Neuronal stem cell (in vitro differentiated cells): ENCODE measurements at regions not wholly inside any gene's neighbourhood (a gene's known extent, or its start where the extent isn't known, plus 50 kb on each side); places are given as distances from the start of the nearest gene placed in this dataset.

Experiments
- DNase-seq: peaks from one replicate; pipeline ENCODE4 v3.0.0-alpha.2; 2013; ENCODE audit warnings: low spot score
- H2AFZ ChIP-seq: one replicate; pipeline ENCODE4 v1.6.1; 2013; ENCODE audit warnings: mild to moderate bottlenecking, low read length, inconsistent platforms
- H2AK5ac ChIP-seq: 2 replicates; pipeline ENCODE4 v1.6.1; 2013; ENCODE audit warnings: low read depth, mild to moderate bottlenecking, inconsistent platforms, low read length, moderate library complexity, mixed read lengths
- H2BK120ac ChIP-seq: 2 replicates; pipeline ENCODE4 v1.6.1; 2013; ENCODE audit warnings: low read depth, mild to moderate bottlenecking, inconsistent platforms, low read length, moderate library complexity, mixed read lengths
- H2BK12ac ChIP-seq: one replicate; pipeline ENCODE4 v1.6.1; 2013; ENCODE audit warnings: low read length, inconsistent platforms
- H2BK15ac ChIP-seq: 2 replicates; pipeline ENCODE4 v1.6.1; 2013; ENCODE audit warnings: mild to moderate bottlenecking, low read length, inconsistent platforms, mixed read lengths
- H2BK5ac ChIP-seq: one replicate; pipeline ENCODE4 v1.6.1; 2013; ENCODE audit warnings: inconsistent platforms, mild to moderate bottlenecking, low read length, moderate library complexity
- H3K14ac ChIP-seq: one replicate; pipeline ENCODE4 v1.6.1; 2013; ENCODE audit warnings: low read length, inconsistent platforms
- H3K18ac ChIP-seq: 2 replicates; pipeline ENCODE4 v1.6.1; 2013; ENCODE audit warnings: low read length, inconsistent platforms
- H3K23ac ChIP-seq: 2 replicates; pipeline ENCODE4 v1.6.1; 2013; ENCODE audit warnings: low read depth, mild to moderate bottlenecking, mixed read lengths, low read length, inconsistent platforms; ENCODE audit not compliant: poor library complexity
- H3K27ac ChIP-seq: replicated peaks from 3 replicates; pipeline ENCODE4 v1.5.1; 2013; ENCODE audit warnings: low read length, inconsistent platforms
- H3K27me3 ChIP-seq, 3 experiments: 2 replicates each; pipeline ENCODE4 v1.6.1; 2013; ENCODE audit warnings: low read length in 3 of 3, mild to moderate bottlenecking in 2 of 3, inconsistent platforms in 1 of 3, low read depth in 1 of 3, mixed read lengths in 1 of 3, moderate library complexity in 1 of 3; ENCODE audit not compliant: control insufficient read depth in 3 of 3, insufficient read depth in 3 of 3
- H3K36me3 ChIP-seq, 2 donors: replicated peaks in 1 of 2; 2 replicates each; pipeline ENCODE4 v1.6.1; 2013; ENCODE audit warnings: low read length in 2 of 2; ENCODE audit not compliant: control insufficient read depth in 2 of 2, insufficient read depth in 2 of 2
- H3K4ac ChIP-seq: 2 replicates; pipeline ENCODE4 v1.6.1; 2013; ENCODE audit warnings: inconsistent platforms, mild to moderate bottlenecking, low read length, moderate library complexity
- H3K4me1 ChIP-seq, 2 donors: 1 replicate in 1 of 2; 2 replicates in 1 of 2; pipeline ENCODE4 v1.6.1; 2013; ENCODE audit warnings: low read length in 2 of 2, low read depth in 1 of 2; ENCODE audit not compliant: control insufficient read depth in 2 of 2, insufficient read depth in 1 of 2
- H3K4me2 ChIP-seq: one replicate; pipeline ENCODE4 v1.6.1; 2013; ENCODE audit warnings: mild to moderate bottlenecking, low read length, inconsistent platforms; ENCODE audit not compliant: insufficient read depth, poor library complexity, severe bottlenecking
- H3K4me3 ChIP-seq, 2 donors: 2 replicates each; pipeline ENCODE4 v1.5.1; 2013; ENCODE audit warnings: low read length in 2 of 2, mild to moderate bottlenecking in 2 of 2, inconsistent platforms in 1 of 2, moderate library complexity in 1 of 2
- H3K79me1 ChIP-seq: one replicate; pipeline ENCODE4 v1.6.1; 2013; ENCODE audit warnings: low read depth, mild to moderate bottlenecking, inconsistent platforms, low read length, moderate library complexity
- H3K9ac ChIP-seq: one replicate; pipeline ENCODE4 v1.6.1; 2013; ENCODE audit warnings: mild to moderate bottlenecking, low read depth, low read length, inconsistent platforms; ENCODE audit not compliant: poor library complexity
- H3K9me3 ChIP-seq, 2 donors: replicated peaks in 1 of 2; 2 replicates each; pipeline versions ENCODE3 to v1.6.1; 2013; ENCODE audit warnings: low read length in 2 of 2, mild to moderate bottlenecking in 2 of 2, inconsistent platforms in 1 of 2, low read depth in 1 of 2, mixed read lengths in 1 of 2, moderate library complexity in 1 of 2; ENCODE audit not compliant: control insufficient read depth in 2 of 2, insufficient read depth in 1 of 2
- H4K8ac ChIP-seq: one replicate; pipeline ENCODE4 v1.6.1; 2013; ENCODE audit warnings: low read depth, mild to moderate bottlenecking, inconsistent platforms, low read length, moderate library complexity
- H4K91ac ChIP-seq: one replicate; pipeline ENCODE4 v1.6.1; 2013; ENCODE audit warnings: low read length, low read depth, mild to moderate bottlenecking, inconsistent platforms; ENCODE audit not compliant: poor library complexity
- WGBS, 2 donors: extraction: QIAGEN DNeasy Blood & Tissue Kit; methylation state at CpG; one replicate each; pipeline ENCODE4 v1.1.7; 2013; ENCODE audit warnings: missing lambda C conversion rate in 2 of 2, mixed read lengths in 1 of 2; ENCODE audit not compliant: insufficient read length in 2 of 2, insufficient replicate concordance in 1 of 2; ENCODE audit errors: extremely low coverage in 2 of 2; 5-methylcytosine and 5-hydroxymethylcytosine counted together

- Histone ChIP-seq H2AK5ac (no peak overlapping the region), H2BK12ac (no peak overlapping the region), H4K91ac (no peak overlapping the region), H3K27ac (peak overlapping the region; percentile 78), H3K79me1 (no peaks in the 10 kb centered on the region), H3K4me2 (no peak overlapping the region), H2BK15ac (no peak overlapping the region), H3K14ac (no peak overlapping the region), H3K4me3 (peak overlapping the region in 1 of 2 donors; percentile 34), H4K8ac (no peak overlapping the region), H2BK5ac (no peak overlapping the region), H3K4me1 (peaks cover 23 to 34% of the 10 kb centered on the region in 2 donors), H3K4ac (no peak overlapping the region), H3K9me3 (peaks cover 0 to 3% of the 10 kb centered on the region in 2 donors), H3K18ac (peak overlapping the region; percentile 53), H3K23ac (no peak overlapping the region), H3K9ac (no peak overlapping the region), H3K36me3 (no peaks in the 10 kb centered on the region), H3K27me3 (no peaks in the 10 kb centered on the region), H2BK120ac (no peak overlapping the region), H2AFZ (peak overlapping the region; percentile 80)
- no peak for DNase-seq
- WGBS, 2 donors = no CpG with 5 or more reads among the region's 7 CpGs
These were observed 150.1 kb downstream of the SNX10 start for GRCh38 chr7:26441611-26442277.

- Histone ChIP-seq H3K9me3 (no peaks in the 10 kb centered on the region), H3K27ac (no peak overlapping the region), H3K14ac (no peak overlapping the region), H2BK5ac (no peak overlapping the region), H3K4me2 (no peak overlapping the region), H4K8ac (no peak overlapping the region), H2AFZ (no peak overlapping the region), H2BK120ac (no peak overlapping the region), H2BK15ac (no peak overlapping the region), H3K27me3 (no peaks in the 10 kb centered on the region), H2BK12ac (no peak overlapping the region), H3K9ac (no peak overlapping the region), H3K18ac (peak overlapping the region; percentile 3), H4K91ac (no peak overlapping the region), H3K4ac (no peak overlapping the region), H3K79me1 (no peaks in the 10 kb centered on the region), H3K4me3 (no peak overlapping the region), H3K4me1 (peaks cover 19 to 34% of the 10 kb centered on the region in 2 donors), H3K23ac (no peak overlapping the region), H2AK5ac (peak overlapping the region; percentile 26), H3K36me3 (no peaks in the 10 kb centered on the region)
- WGBS, 2 donors = no CpG with 5 or more reads among the region's 4 CpGs
- no peak for DNase-seq
These were observed 151.3 kb downstream of the SNX10 start for GRCh38 chr7:26443006-26443405.

- Histone ChIP-seq H2BK12ac (no peak overlapping the region), H2BK120ac (no peak overlapping the region), H3K23ac (no peak overlapping the region), H3K27me3 (no peaks in the 10 kb centered on the region), H3K9me3 (no peaks in the 10 kb centered on the region), H3K14ac (no peak overlapping the region), H2AFZ (no peak overlapping the region), H2AK5ac (no peak overlapping the region), H3K79me1 (no peaks in the 10 kb centered on the region), H3K4me1 (peaks cover 19 to 30% of the 10 kb centered on the region in 2 donors), H4K8ac (no peak overlapping the region), H2BK5ac (no peak overlapping the region), H2BK15ac (no peak overlapping the region), H3K18ac (no peak overlapping the region), H3K27ac (no peak overlapping the region), H3K4me3 (no peak overlapping the region), H3K36me3 (no peaks in the 10 kb centered on the region), H3K4ac (no peak overlapping the region), H3K9ac (no peak overlapping the region), H4K91ac (no peak overlapping the region), H3K4me2 (no peak overlapping the region)
- no CpG with 5 or more reads among the region's 4 CpGs for WGBS, 2 donors
- DNase-seq = no peak
These were observed 152.1 kb downstream of the SNX10 start for GRCh38 chr7:26443751-26444150.

DNA sequence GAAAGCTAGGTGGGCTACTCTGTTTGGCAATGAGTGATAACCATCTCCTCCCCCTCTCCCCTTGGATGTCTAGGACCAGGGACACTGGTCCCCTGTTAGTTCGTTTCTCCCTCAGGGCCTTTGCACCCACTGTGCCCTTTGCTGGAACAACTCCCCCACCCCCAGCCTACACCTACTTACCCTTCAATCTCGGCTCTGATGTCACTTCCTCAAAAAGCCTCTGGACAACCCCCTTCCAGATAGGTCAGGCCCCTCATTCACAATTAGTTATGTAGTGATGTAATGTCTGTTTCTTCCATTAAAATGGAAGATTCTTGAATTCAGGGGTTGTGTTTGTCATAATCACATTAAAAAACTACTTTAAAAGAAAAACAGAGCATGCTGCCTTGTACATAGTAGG is 152.9 kb downstream of the SNX10 start:
- Histone ChIP-seq H3K79me1 (no peaks in the 10 kb centered on the region), H3K4ac (no peak overlapping the region), H3K9me3 (no peaks in the 10 kb centered on the region), H3K9ac (no peak overlapping the region), H3K36me3 (no peaks in the 10 kb centered on the region), H2BK5ac (no peak overlapping the region), H2AFZ (no peak overlapping the region), H2AK5ac (no peak overlapping the region), H3K23ac (no peak overlapping the region), H4K91ac (no peak overlapping the region), H3K4me2 (no peak overlapping the region), H3K27ac (no peak overlapping the region), H3K4me1 (peaks cover 18 to 23% of the 10 kb centered on the region in 2 donors), H3K4me3 (no peak overlapping the region), H2BK120ac (no peak overlapping the region), H4K8ac (no peak overlapping the region), H2BK15ac (no peak overlapping the region), H3K18ac (no peak overlapping the region), H3K14ac (no peak overlapping the region), H3K27me3 (no peaks in the 10 kb centered on the region), H2BK12ac (no peak overlapping the region)
- WGBS, 2 donors = no CpG with 5 or more reads among the region's 2 CpGs
- no peak for DNase-seq
